Activated CD8-positive, alpha-beta memory T cell treated with anti-CD3 and anti-CD28 coated beads for 36 hours (primary cell): ENCODE measurements at regions not wholly inside any gene's neighbourhood (a gene's known extent, or its start where the extent isn't known, plus 50 kb on each side); places are given as distances from the start of the nearest gene placed in this dataset.
"Not testable (repeated sequence)": the region's sequence is repeated elsewhere in the genome, so short reads cannot be mapped to it uniquely, and the experiment has no call there.

Experiments
- CTCF ChIA-PET: fragments of 350-600 bp; sonication (Branson Sonifier 250); formaldehyde crosslinking; loops from one replicate; lab custom pipeline; 2021; ENCODE audit warnings: antibody characterized with exemption; lab: Charles Lee
- POLR2A ChIA-PET: fragments of 350-600 bp; sonication (Branson Sonifier 250); formaldehyde crosslinking; loops from one replicate; lab custom pipeline; 2021; ENCODE audit warnings: antibody characterized with exemption; lab: Charles Lee

GRCh38 chrY:18869145-18869544 is 95.6 kb upstream of the HSFY2 start:
- CTCF ChIA-PET, POLR2A ChIA-PET: not testable (repeated sequence)

GRCh38 chrY:18866887-18867551 is 93.5 kb upstream of the HSFY2 start:
- POLR2A ChIA-PET, CTCF ChIA-PET: not testable (repeated sequence)

GRCh38 chrY:18860856-18861255 is 87.3 kb upstream of the HSFY2 start:
- CTCF ChIA-PET, POLR2A ChIA-PET: not testable (repeated sequence)

- POLR2A ChIA-PET, CTCF ChIA-PET: not testable (repeated sequence)
Measured at GRCh38 chrY:18858484-18859191, 85.1 kb upstream of the HSFY2 start.

- POLR2A ChIA-PET, CTCF ChIA-PET: not testable (repeated sequence)
Measured at GRCh38 chrY:18855184-18855583, 81.6 kb upstream of the HSFY2 start.

- CTCF ChIA-PET, POLR2A ChIA-PET: not testable (repeated sequence)
Measured at GRCh38 chrY:18853323-18853722, 79.8 kb upstream of the HSFY2 start.

- CTCF ChIA-PET, POLR2A ChIA-PET: not testable (repeated sequence)
Measured at GRCh38 chrY:18836643-18837042, 63.1 kb upstream of the HSFY2 start.
